CD4-positive, alpha-beta T cell treated with Interleukin-15 for 4 hours (primary cell): ENCODE measurements at regions not wholly inside any gene's neighbourhood (a gene's known extent, or its start where the extent isn't known, plus 50 kb on each side); places are given as distances from the start of the nearest gene placed in this dataset.
"Not testable (repeated sequence)": the region's sequence is repeated elsewhere in the genome, so short reads cannot be mapped to it uniquely, and the experiment has no call there.

Source experiments
- DNase-seq: peaks from one replicate; pipeline ENCODE4 v3.0.0-alpha.2; 2020; ENCODE audit warnings: low spot score

GRCh38 chr3:59408047-59408624 is 358.3 kb upstream of the CFAP20DC start:
- no peak for DNase-seq

GRCh38 chr3:59407425-59407824 is 357.6 kb upstream of the CFAP20DC start:
- DNase-seq, result no peak

GRCh38 chr3:59406943-59407342 is 357.1 kb upstream of the CFAP20DC start:
- no peak for DNase-seq

- DNase-seq, result no peak
These were observed 355.0 kb upstream of the CFAP20DC start for GRCh38 chr3:59404851-59405250.

GRCh38 chr3:59404064-59404463 is 354.2 kb upstream of the CFAP20DC start:
- DNase-seq, result no peak

GRCh38 chr3:59401924-59402323 is 352.1 kb upstream of the CFAP20DC start:
- DNase-seq, result no peak

GRCh38 chr3:59392116-59392515 is 342.3 kb upstream of the CFAP20DC start:
- no peak for DNase-seq

GRCh38 chr3:59391131-59391530 is 341.3 kb upstream of the CFAP20DC start:
- DNase-seq, result no peak

GRCh38 chr3:59388555-59389270 is 338.9 kb upstream of the CFAP20DC start:
- DNase-seq, result peak; percentile 23

GRCh38 chr3:59386165-59386564 is 336.3 kb upstream of the CFAP20DC start:
- DNase-seq, result peak; percentile 10

- no peak for DNase-seq
These were observed 335.7 kb upstream of the CFAP20DC start for GRCh38 chr3:59385547-59385946.

- DNase-seq, result no peak
These were observed 331.5 kb upstream of the CFAP20DC start for GRCh38 chr3:59381282-59381681.

GRCh38 chr3:59380146-59380545 is 330.3 kb upstream of the CFAP20DC start:
- no peak for DNase-seq

GRCh38 chr3:59374818-59375211 is 325.0 kb upstream of the CFAP20DC start:
- no peak for DNase-seq

- no peak for DNase-seq
These were observed 324.4 kb upstream of the CFAP20DC start for GRCh38 chr3:59374091-59374817.

- no peak for DNase-seq
These were observed 322.5 kb upstream of the CFAP20DC start for GRCh38 chr3:59372346-59372745.

GRCh38 chr3:59368900-59369675 is 319.3 kb upstream of the CFAP20DC start:
- no peak for DNase-seq

- no peak for DNase-seq
These were observed 317.3 kb upstream of the CFAP20DC start for GRCh38 chr3:59367150-59367549.

- no peak for DNase-seq
These were observed 316.4 kb upstream of the CFAP20DC start for GRCh38 chr3:59366218-59366617.

- DNase-seq, result no peak
These were observed 314.7 kb upstream of the CFAP20DC start for GRCh38 chr3:59364496-59364895.

GRCh38 chr3:59360312-59360711 is 310.5 kb upstream of the CFAP20DC start:
- not testable (repeated sequence) for DNase-seq

GRCh38 chr3:59341459-59341858 is 291.6 kb upstream of the CFAP20DC start:
- no peak for DNase-seq

- DNase-seq, result no peak
These were observed 290.0 kb upstream of the CFAP20DC start for GRCh38 chr3:59339818-59340217.
